HEK293T (cell line): ENCODE measurements at regions not wholly inside any gene's neighbourhood (a gene's known extent, or its start where the extent isn't known, plus 50 kb on each side); places are given as distances from the start of the nearest gene placed in this dataset.

Experiments used
- CTCF ChIA-PET: fragments of 350-600 bp; formaldehyde crosslinking; extraction: SDS; loops from one replicate; lab custom pipeline; 2021; ENCODE audit warnings: antibody characterized with exemption, inconsistent platforms; lab: Yijun Ruan, JAX
- POLR2A ChIA-PET: fragments of 350-600 bp; formaldehyde crosslinking; extraction: SDS; loops from one replicate; lab custom pipeline; 2020; ENCODE audit warnings: antibody characterized with exemption, inconsistent platforms; lab: Yijun Ruan, JAX
- DNase-seq: peaks from one replicate; pipeline ENCODE4 v3.0.0; 2012; ENCODE audit warnings: mixed read lengths; ENCODE audit errors: extremely low spot score
- ARNT ChIP-seq: fragments of 450-650 bp; IDR thresholded peaks from 2 replicates; pipeline ENCODE4 v1.6.1; 2017; ENCODE audit warnings: mild to moderate bottlenecking
- BHLHE40 ChIP-seq: fragments of 450-650 bp; IDR thresholded peaks from 2 replicates; pipeline ENCODE4 v1.6.1; 2016; ENCODE audit warnings: mild to moderate bottlenecking, moderate library complexity, borderline replicate concordance
- CTBP1 ChIP-seq: fragments of 450-650 bp; IDR thresholded peaks from 2 replicates; pipeline ENCODE4 v1.6.1; 2016; ENCODE audit warnings: borderline replicate concordance
- ELF4 ChIP-seq: fragments of 450-650 bp; IDR thresholded peaks from 2 replicates; pipeline ENCODE4 v1.6.1; 2017; ENCODE audit warnings: antibody characterized with exemption
- FOXA1 ChIP-seq: fragments of 450-650 bp; IDR thresholded peaks from 2 replicates; pipeline ENCODE4 v1.6.1; 2016; ENCODE audit warnings: mild to moderate bottlenecking
- FOXK2 ChIP-seq: fragments of 450-650 bp; IDR thresholded peaks from 2 replicates; pipeline ENCODE4 v1.6.1; 2016; ENCODE audit warnings: mild to moderate bottlenecking
- FOXM1 ChIP-seq: fragments of 450-650 bp; IDR thresholded peaks from 2 replicates; pipeline ENCODE4 v1.6.1; 2017; ENCODE audit warnings: mild to moderate bottlenecking, borderline replicate concordance
- HDGF ChIP-seq: fragments of 450-650 bp; IDR thresholded peaks from 2 replicates; pipeline ENCODE4 v1.6.1; 2017; ENCODE audit warnings: antibody characterized with exemption, borderline replicate concordance
- L3MBTL2 ChIP-seq: fragments of 450-650 bp; conservative IDR thresholded peaks from 2 replicates; pipeline ENCODE4 v1.6.1; 2016; ENCODE audit warnings: mild to moderate bottlenecking
- LEF1 ChIP-seq: fragments of 450-650 bp; IDR thresholded peaks from 2 replicates; pipeline ENCODE4 v1.6.1; 2017; ENCODE audit warnings: mild to moderate bottlenecking, borderline replicate concordance
- NFRKB ChIP-seq: fragments of 450-650 bp; IDR thresholded peaks from 2 replicates; pipeline ENCODE4 v1.6.1; 2016; ENCODE audit warnings: mild to moderate bottlenecking, moderate library complexity
- PKNOX1 ChIP-seq: fragments of 450-650 bp; IDR thresholded peaks from 2 replicates; pipeline ENCODE4 v1.6.1; 2016
- SP1 ChIP-seq: fragments of 450-650 bp; IDR thresholded peaks from 2 replicates; pipeline ENCODE4 v1.6.1; 2017
- SUZ12 ChIP-seq: fragments of 450-650 bp; IDR thresholded peaks from 2 replicates; pipeline ENCODE4 v1.6.1; 2016; ENCODE audit warnings: mild to moderate bottlenecking
- TARDBP ChIP-seq: fragments of 450-650 bp; IDR thresholded peaks from 2 replicates; pipeline ENCODE4 v1.6.1; 2016
- ZNF384 ChIP-seq: fragments of 450-650 bp; IDR thresholded peaks from 2 replicates; pipeline ENCODE4 v1.6.1; 2016

DNA sequence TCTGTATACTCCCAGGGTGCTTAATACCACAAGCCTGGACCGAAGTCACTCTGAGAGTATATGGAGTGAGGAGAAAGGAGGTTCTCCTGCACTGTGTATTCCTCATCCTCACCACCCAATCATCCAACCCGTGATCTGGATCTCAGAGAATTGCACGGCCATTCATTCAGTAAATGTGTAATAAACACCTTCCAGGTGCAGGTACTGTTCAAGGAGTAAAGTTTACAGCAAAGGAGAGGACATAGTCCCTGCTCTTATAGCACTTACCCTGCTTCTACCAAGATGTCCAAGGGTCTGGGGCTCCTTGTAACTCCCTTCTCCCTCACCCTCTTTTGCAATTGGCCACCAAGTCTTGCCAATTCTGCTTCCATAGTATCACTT lies 139.2 kb upstream of the JUN start:
- TF ChIP-seq L3MBTL2 (no peak), ELF4 (no peak), ZNF384 (no peak), SUZ12 (no peak), FOXM1 (no peak), BHLHE40 (no peak), FOXK2 (no peak), NFRKB (no peak)
- DNase-seq = no peak
- POLR2A ChIA-PET = no interaction called here
- CTCF ChIA-PET = no interaction called here

DNA sequence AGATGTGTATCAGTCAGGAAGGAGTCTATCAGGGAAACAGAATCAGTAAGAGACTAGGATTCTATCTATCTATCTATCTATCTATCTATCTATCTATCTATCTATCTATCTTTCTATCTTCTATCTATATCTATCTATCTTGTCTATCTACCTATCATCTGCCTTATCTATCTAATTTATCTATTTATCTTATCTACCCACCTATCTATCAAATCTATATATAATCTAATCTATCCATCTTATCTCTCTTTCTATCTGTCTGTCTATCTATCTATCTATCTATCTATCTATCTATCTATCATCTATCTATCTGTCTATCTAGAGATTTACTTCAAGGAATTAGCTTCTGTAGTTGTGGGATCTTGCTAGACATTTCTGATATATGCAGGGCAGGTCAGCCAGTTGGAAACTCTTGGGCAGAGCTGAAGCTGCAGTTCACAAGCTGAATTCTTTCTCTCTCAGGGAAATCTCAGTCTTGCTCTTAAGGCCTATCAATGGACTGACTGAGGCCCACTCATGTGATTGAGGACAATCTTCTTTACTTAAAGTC lies 140.2 kb upstream of the JUN start:
- ChIA-PET CTCF (no interaction called here), POLR2A (no interaction called here)
- TF ChIP-seq SP1 (no peak), TARDBP (no peak), ARNT (no peak), PKNOX1 (no peak), NFRKB (no peak), SUZ12 (no peak), BHLHE40 (no peak), ZNF384 (no peak), LEF1 (no peak), FOXK2 (no peak), CTBP1 (no peak), FOXM1 (no peak), ELF4 (no peak), FOXA1 (no peak), HDGF (no peak), L3MBTL2 (no peak)
- DNase-seq = no peak

GRCh38 chr1:58924821-58925220 lies 141.0 kb upstream of the JUN start:
- no peak for DNase-seq
- ChIA-PET POLR2A (no interaction called here), CTCF (no interaction called here)
- no peak for TF ChIP-seq FOXA1
- TF ChIP-seq CTBP1 = no peak
- no peak for TF ChIP-seq LEF1
- no peak for TF ChIP-seq L3MBTL2
- TF ChIP-seq NFRKB = no peak
- no peak for TF ChIP-seq ZNF384
- TF ChIP-seq SUZ12 = no peak
- TF ChIP-seq PKNOX1 = no peak
- TF ChIP-seq TARDBP = no peak

DNA sequence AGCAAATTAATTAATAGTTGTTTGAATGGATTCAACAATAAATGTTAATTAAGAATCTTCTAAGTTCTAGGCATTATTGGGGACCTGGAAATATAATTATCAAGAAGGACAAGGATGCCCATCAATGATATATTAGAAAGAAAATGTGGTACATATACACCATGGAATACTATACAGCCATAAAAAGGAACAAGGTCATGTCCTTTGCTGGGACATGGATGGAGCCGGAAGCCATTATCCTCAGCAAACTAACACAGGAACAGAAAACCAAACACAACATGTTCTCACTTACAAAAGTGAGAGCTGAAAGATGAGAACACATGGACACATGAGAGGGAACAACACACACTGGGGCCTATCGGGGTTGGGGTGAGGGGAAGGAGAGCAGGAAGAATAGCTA lies 141.4 kb upstream of the JUN start:
- POLR2A ChIA-PET = no interaction called here
- TF ChIP-seq FOXK2 = no peak
- TF ChIP-seq FOXA1 = no peak
- TF ChIP-seq ELF4 = no peak
- TF ChIP-seq SP1 = no peak
- TF ChIP-seq PKNOX1 = no peak
- no peak for TF ChIP-seq ARNT
- no peak for TF ChIP-seq LEF1
- TF ChIP-seq L3MBTL2 = no peak
- no peak for TF ChIP-seq BHLHE40
- no peak for TF ChIP-seq NFRKB
- TF ChIP-seq FOXM1 = no peak
- TF ChIP-seq TARDBP = no peak
- TF ChIP-seq HDGF = no peak
- TF ChIP-seq SUZ12 = no peak
- no peak for TF ChIP-seq ZNF384
- no peak for TF ChIP-seq CTBP1
- CTCF ChIA-PET = no interaction called here
- DNase-seq = no peak

DNA sequence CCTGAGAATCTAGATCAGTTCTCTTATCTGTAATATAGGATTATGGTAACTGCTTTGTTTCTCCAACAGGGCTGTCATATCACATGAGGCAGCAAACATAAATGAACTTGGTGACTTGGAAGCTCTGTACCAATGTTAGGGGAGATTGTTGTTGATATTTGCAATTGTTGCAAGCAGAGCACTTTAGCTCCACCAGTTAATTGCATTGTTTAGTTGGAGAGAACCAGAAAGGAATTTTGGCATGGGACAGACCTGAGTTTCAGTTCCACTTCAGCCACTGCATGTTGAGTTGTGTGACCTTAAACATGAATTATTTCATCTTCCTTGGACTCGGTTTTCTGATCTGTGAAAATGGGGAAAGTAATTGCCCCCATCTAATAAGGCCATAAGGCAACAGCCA lies 142.3 kb upstream of the JUN start:
- TF ChIP-seq BHLHE40 (no peak), HDGF (no peak), SUZ12 (no peak), L3MBTL2 (no peak), TARDBP (no peak), CTBP1 (no peak), ELF4 (no peak), FOXK2 (no peak), ARNT (no peak), NFRKB (no peak), FOXM1 (no peak), LEF1 (no peak), PKNOX1 (no peak), SP1 (no peak), ZNF384 (no peak), FOXA1 (no peak)
- CTCF ChIA-PET = no interaction called here
- POLR2A ChIA-PET = no interaction called here
- no peak for DNase-seq
